WI38 (cell line): ENCODE measurements at regions not wholly inside any gene's neighbourhood (a gene's known extent, or its start where the extent isn't known, plus 50 kb on each side); places are given as distances from the start of the nearest gene placed in this dataset.

Experiments
- H3K4me3 ChIP-seq: 2 replicates; pipeline ENCODE4 v1.5.1; 2011; ENCODE audit warnings: low read depth, mild to moderate bottlenecking, control low read depth, low read length
- CTCF ChIP-seq: IDR thresholded peaks from 2 replicates; pipeline ENCODE4 v1.5.1; 2012; ENCODE audit warnings: low read depth, mild to moderate bottlenecking, control low read depth, low read length

DNA sequence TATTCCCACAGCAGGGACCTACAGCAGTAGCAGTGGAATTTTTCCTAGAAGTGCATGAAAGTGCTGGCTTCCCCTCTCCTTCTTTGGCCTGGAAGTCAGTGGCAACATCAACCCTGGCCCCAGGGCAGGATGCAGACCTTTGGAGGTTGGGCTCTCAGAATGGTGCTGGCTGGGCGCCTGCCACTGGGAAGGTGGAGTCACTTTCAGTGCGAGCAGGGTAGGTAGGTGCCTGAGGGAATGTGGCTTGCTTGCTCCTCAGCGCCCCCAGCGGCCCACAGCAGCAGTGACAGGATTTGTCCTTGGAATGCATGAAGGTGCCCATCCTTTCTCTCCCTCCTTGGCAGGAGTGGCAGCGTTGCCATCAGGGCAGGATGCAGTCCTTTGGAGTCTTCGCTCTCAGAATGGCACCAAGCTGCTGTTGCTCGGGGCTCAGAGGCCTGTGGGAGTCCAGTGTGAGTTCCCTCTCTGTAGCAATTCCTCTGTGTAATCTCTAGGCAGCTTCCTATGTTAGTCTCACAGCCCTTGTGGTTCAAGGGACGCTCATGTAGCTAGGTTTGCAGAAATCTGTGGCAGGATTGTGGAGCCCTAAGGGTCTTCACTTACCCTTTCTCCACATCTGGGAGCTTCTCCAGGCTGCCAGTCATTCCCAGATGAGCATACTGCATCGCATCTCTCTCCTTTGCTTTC, 354.4 kb upstream of the DACH1 start:
- no peak overlapping the region for H3K4me3 ChIP-seq
- peak; percentile 13; the same call in 1 of the 2 replicates for TF ChIP-seq CTCF

DNA sequence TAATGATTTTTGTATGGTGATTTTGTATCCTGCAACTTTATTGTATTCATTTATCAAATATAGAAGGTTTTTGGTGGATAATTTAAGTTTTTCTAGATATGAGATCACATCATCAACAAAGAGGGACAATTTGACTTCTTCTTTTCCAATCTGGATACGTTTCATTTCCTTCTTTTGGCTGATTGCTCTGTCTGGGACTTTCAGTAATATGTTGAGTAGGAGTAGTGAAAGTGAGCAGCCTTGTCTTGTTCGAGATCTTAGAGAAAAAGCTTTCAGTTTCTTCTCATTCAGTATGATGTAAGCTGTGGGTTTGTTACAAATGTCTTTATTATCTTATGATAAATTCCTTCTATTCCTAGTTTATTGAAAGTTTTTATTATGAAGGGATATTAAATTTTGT, 352.0 kb upstream of the DACH1 start:
- TF ChIP-seq CTCF: no peak
- no peak overlapping the region for H3K4me3 ChIP-seq

GRCh38 chr13:72217142-72217541, 350.1 kb upstream of the DACH1 start:
- no peak overlapping the region for H3K4me3 ChIP-seq
- no peak for TF ChIP-seq CTCF

DNA sequence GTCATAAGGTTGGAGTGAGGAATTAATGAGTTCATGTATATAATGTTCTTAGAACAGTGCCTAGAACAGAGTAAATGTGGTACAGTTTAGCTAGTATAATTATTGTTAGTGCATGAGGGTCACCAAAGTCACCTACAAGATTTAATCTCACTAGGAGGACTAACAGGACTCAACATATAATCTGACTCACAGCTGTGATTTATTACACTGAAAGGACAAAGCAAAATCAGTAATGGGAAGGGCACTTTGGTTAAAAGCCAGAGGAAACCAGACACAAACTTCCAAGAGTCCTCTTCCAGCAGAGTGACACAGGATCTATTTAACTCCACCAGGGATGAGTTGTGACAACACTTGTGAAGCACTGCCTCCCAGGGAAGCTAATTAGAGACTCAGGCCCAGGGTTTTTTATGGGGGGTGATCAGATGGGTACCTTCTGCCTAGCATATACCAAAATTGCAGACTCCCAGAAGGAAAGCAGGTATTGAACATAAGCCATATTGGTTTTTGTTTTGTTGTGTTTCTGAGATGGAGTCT, 341.2 kb upstream of the DACH1 start:
- TF ChIP-seq CTCF: no peak
- no peak overlapping the region for H3K4me3 ChIP-seq

DNA sequence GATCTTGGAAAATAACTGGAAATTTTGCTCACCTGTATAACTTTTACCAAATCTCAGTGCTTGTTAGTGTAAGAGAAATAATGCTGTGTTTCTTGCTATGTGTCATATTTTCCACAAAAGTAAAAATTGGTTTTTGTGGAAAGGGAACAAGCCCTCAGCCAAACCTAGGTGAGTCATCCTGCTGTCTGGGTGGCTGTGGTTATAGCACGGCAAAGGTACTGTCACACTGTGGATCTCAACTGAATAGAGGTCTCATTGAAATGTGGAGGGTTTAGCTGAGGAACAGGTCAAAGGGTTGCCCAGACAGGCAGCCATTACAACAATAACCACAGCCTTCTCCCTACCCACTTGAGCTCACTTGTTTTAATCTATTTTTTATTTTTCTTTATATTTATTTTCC, 338.8 kb upstream of the DACH1 start:
- no peak overlapping the region for H3K4me3 ChIP-seq
- TF ChIP-seq CTCF: no peak

DNA sequence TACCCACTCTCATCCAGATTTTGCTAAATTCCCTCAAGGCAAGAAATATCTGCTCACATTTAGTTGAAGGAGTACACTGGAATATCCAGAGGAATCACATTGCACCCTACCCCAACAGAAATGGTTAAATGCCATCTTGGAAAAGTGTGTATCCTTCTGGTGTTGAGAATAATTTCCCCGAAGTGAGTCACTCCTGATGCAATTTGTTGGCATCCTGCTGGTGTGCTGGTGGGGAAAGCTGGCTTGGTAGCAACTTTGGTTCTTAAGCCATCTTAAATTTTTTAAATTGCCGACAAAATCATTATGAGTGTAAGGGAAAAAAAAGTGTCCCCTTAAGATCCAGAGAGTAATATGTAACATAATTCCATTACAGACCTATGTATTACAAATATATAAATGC, 337.3 kb upstream of the DACH1 start:
- H3K4me3 ChIP-seq: no peak overlapping the region
- no peak for TF ChIP-seq CTCF

DNA sequence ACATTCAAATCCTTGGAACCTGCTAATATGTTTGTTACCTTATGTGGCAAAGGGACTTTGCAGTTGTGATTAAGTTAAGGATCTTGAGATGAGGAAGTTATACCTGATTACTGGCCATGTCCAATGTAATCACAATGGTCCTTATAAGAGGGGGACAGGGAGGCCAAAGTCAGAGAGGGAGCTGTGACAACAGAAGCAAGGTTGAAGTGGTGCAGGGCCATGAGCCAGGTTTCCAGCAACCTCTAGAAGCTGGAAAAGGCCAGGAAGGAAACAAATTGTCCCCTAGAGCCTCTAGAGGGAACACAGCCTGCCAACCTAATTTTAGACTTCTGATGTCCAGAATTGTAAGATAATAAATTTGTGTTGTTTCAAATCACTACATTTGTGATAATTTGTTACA, 334.7 kb upstream of the DACH1 start:
- no peak for TF ChIP-seq CTCF
- H3K4me3 ChIP-seq: no peak overlapping the region
